GM12891 (cell line): ENCODE measurements at regions not wholly inside any gene's neighbourhood (a gene's known extent, or its start where the extent isn't known, plus 50 kb on each side); places are given as distances from the start of the nearest gene placed in this dataset.
A peak's percentile ranks its signal among the peaks of the same experiment; 100 is the strongest.

Experiments
- DNase-seq: peaks from one replicate; pipeline ENCODE4 v3.0.0; 2011; ENCODE audit warnings: low spot score; ENCODE audit not compliant: insufficient read length
- FAIRE-seq: peaks from 2 replicates; lab custom pipeline; 2011; peaks lifted over from hg19 to GRCh38; lab: Jason Lieb, UNC
- PAX5 ChIP-seq: IDR thresholded peaks from 2 replicates; pipeline ENCODE4 v1.6.1; 2011; ENCODE audit warnings: low read length, moderate library complexity, mild to moderate bottlenecking; ENCODE audit not compliant: insufficient read depth, severe bottlenecking
- POLR2A ChIP-seq: IDR thresholded peaks from 2 replicates; pipeline ENCODE4 v1.6.1; 2011; ENCODE audit warnings: low read depth, low read length, control low read depth
- POLR2AphosphoS5 ChIP-seq: IDR thresholded peaks from 2 replicates; pipeline ENCODE4 v1.6.1; 2011; ENCODE audit warnings: low read depth, low read length, control low read depth
- POU2F2 ChIP-seq: IDR thresholded peaks from 2 replicates; pipeline ENCODE4 v1.6.1; 2011; ENCODE audit warnings: low read depth, mild to moderate bottlenecking, control low read depth, low read length, moderate library complexity
- SPI1 ChIP-seq: IDR thresholded peaks from 2 replicates; pipeline ENCODE4 v1.6.1; 2011; ENCODE audit warnings: low read depth, low read length, control low read depth
- TAF1 ChIP-seq: IDR thresholded peaks from 2 replicates; pipeline ENCODE4 v1.6.1; 2011; ENCODE audit warnings: low read depth, low read length, control low read depth

- peak; percentile 38 for FAIRE-seq
- no peak for DNase-seq
- TF ChIP-seq PAX5: no peak
- TF ChIP-seq POU2F2: no peak
- no peak for TF ChIP-seq POLR2A
- TF ChIP-seq TAF1: no peak
- TF ChIP-seq SPI1: no peak
- no peak for TF ChIP-seq POLR2AphosphoS5
These were observed 149.6 kb downstream of the CRYBB2 start for GRCh38 chr22:25369041-25369440.

GRCh38 chr22:25370322-25370721 is 150.9 kb downstream of the CRYBB2 start:
- FAIRE-seq (no peak), DNase-seq (no peak)
- TF ChIP-seq PAX5 (no peak), SPI1 (no peak), TAF1 (no peak), POU2F2 (no peak), POLR2AphosphoS5 (no peak), POLR2A (no peak)

- TF ChIP-seq TAF1: no peak
- no peak for TF ChIP-seq POLR2AphosphoS5
- no peak for TF ChIP-seq POLR2A
- TF ChIP-seq POU2F2: no peak
- TF ChIP-seq PAX5: no peak
- no peak for TF ChIP-seq SPI1
- FAIRE-seq (no peak), DNase-seq (no peak)
These were observed 152.7 kb downstream of the CRYBB2 start for GRCh38 chr22:25372000-25372595.

GRCh38 chr22:25373961-25374360 is 154.5 kb downstream of the CRYBB2 start:
- TF ChIP-seq TAF1: no peak
- no peak for TF ChIP-seq SPI1
- no peak for TF ChIP-seq POU2F2
- no peak for TF ChIP-seq PAX5
- TF ChIP-seq POLR2AphosphoS5: no peak
- FAIRE-seq (no peak), DNase-seq (no peak)

GRCh38 chr22:25374869-25375268 is 155.4 kb downstream of the CRYBB2 start:
- FAIRE-seq: no peak
- no peak for DNase-seq
- TF ChIP-seq POLR2A (no peak), PAX5 (no peak), POU2F2 (no peak), POLR2AphosphoS5 (no peak), SPI1 (no peak), TAF1 (no peak)

- no peak for FAIRE-seq
- TF ChIP-seq POLR2A (no peak), PAX5 (no peak), SPI1 (no peak), POU2F2 (no peak), TAF1 (no peak), POLR2AphosphoS5 (no peak)
- DNase-seq: no peak
These were observed 156.2 kb downstream of the CRYBB2 start for GRCh38 chr22:25375683-25376082.

- DNase-seq: no peak
- TF ChIP-seq TAF1: no peak
- TF ChIP-seq SPI1: no peak
- TF ChIP-seq POU2F2: no peak
- TF ChIP-seq POLR2AphosphoS5: no peak
- TF ChIP-seq POLR2A: no peak
- TF ChIP-seq PAX5: no peak
- FAIRE-seq: no peak
These were observed 158.3 kb downstream of the CRYBB2 start for GRCh38 chr22:25377699-25378098.

- FAIRE-seq (no peak), DNase-seq (no peak)
- TF ChIP-seq POLR2A: no peak
- no peak for TF ChIP-seq POU2F2
- no peak for TF ChIP-seq SPI1
- no peak for TF ChIP-seq POLR2AphosphoS5
These were observed 160.8 kb downstream of the CRYBB2 start for GRCh38 chr22:25380122-25380747.

GRCh38 chr22:25382762-25383161 is 163.3 kb downstream of the CRYBB2 start:
- TF ChIP-seq TAF1 (no peak), POLR2AphosphoS5 (no peak), POU2F2 (no peak), POLR2A (no peak), PAX5 (no peak), SPI1 (no peak)
- FAIRE-seq (no peak), DNase-seq (no peak)

GRCh38 chr22:25383278-25383820 is 163.9 kb downstream of the CRYBB2 start:
- FAIRE-seq: no peak
- no peak for TF ChIP-seq POU2F2
- TF ChIP-seq PAX5: no peak
- TF ChIP-seq TAF1: no peak
- TF ChIP-seq POLR2AphosphoS5: no peak
- no peak for DNase-seq

- no peak for TF ChIP-seq PAX5
- peak; percentile 49; the same call in 1 of the 2 replicates for TF ChIP-seq POU2F2
- DNase-seq (no peak), FAIRE-seq (peak; percentile 56)
These were observed 164.5 kb downstream of the CRYBB2 start for GRCh38 chr22:25383892-25384291.
